Lower leg skin (tissue), 4 donors: ENCODE measurements at regions not wholly inside any gene's neighbourhood (a gene's known extent, or its start where the extent isn't known, plus 50 kb on each side); places are given as distances from the start of the nearest gene placed in this dataset.

Source experiments
- DNase-seq, 2 donors: peaks; one replicate each; pipeline ENCODE4 v3.0.0-alpha.2; 2019; ENCODE audit warnings: low spot score in 2 of 2
- H3K4me3 ChIP-seq: fragments of 200-600 bp; sonication (generic); 2 replicates; pipeline ENCODE4 v1.5.1; 2017; ENCODE audit warnings: mild to moderate bottlenecking, low read depth; ENCODE audit not compliant: poor library complexity, severe bottlenecking
- CTCF ChIP-seq, 3 donors: fragments of 450-650 bp; IDR thresholded peaks; one replicate each; pipeline ENCODE4 v1.5.1; 2016; ENCODE audit warnings: antibody characterized with exemption in 3 of 3, mild to moderate bottlenecking in 3 of 3, moderate library complexity in 2 of 3
- POLR2A ChIP-seq, 2 donors: fragments of 450-650 bp; IDR thresholded peaks; one replicate each; pipeline ENCODE4 v1.6.1; 2016 to 2017; ENCODE audit warnings: antibody characterized with exemption in 2 of 2, mild to moderate bottlenecking in 1 of 2, moderate library complexity in 1 of 2
- WGBS, 2 donors: methylation state at CpG; one replicate each; pipeline ENCODE4 v1.1.5; 2018; 5-methylcytosine and 5-hydroxymethylcytosine counted together
- intact Hi-C: fragments of 100-400 bp; cut with DNase I; formaldehyde crosslinking; loops from one replicate; pipeline ENCODE4 v1.15.0; 2023; ENCODE audit warnings: low total_unique reads

GRCh38 chr3:150106740-150107428, 136.2 kb upstream of the PFN2 start:
- H3K4me3 ChIP-seq = no peak overlapping the region
- intact Hi-C loops = no loop called here
- no peak for DNase-seq
- 57 to 58% methylated on average over 2 of the region's 2 CpGs for WGBS, 2 donors
- TF ChIP-seq CTCF (IDR thresholded peaks at IDR 0.05) (no peak), POLR2A (IDR thresholded peaks at IDR 0.05) (no peak)

GRCh38 chr3:150105886-150106612, 135.4 kb upstream of the PFN2 start:
- TF ChIP-seq CTCF (IDR thresholded peaks at IDR 0.05) (no peak), POLR2A (IDR thresholded peaks at IDR 0.05) (no peak)
- intact Hi-C loops = no loop called here
- no peak overlapping the region for H3K4me3 ChIP-seq
- 68 to 82% methylated on average over 7 of the region's 7 CpGs for WGBS, 2 donors
- no peak for DNase-seq

- no peak for DNase-seq
- intact Hi-C loops = no loop called here
- no peak for TF ChIP-seq POLR2A (IDR thresholded peaks at IDR 0.05)
- WGBS, 2 donors = 84 to 89% methylated on average over 1 of the region's 1 CpG
- no peak overlapping the region for H3K4me3 ChIP-seq
Observed at GRCh38 chr3:150105025-150105424, 134.3 kb upstream of the PFN2 start.

GRCh38 chr3:150104564-150104963, 133.9 kb upstream of the PFN2 start:
- intact Hi-C loops = no loop called here
- H3K4me3 ChIP-seq = no peak overlapping the region
- TF ChIP-seq POLR2A (IDR thresholded peaks at IDR 0.05) = no peak
- no peak for TF ChIP-seq CTCF (IDR thresholded peaks at IDR 0.05)
- no peak for DNase-seq
- 82 to 87% methylated on average over 3 of the region's 3 CpGs for WGBS, 2 donors

- H3K4me3 ChIP-seq = no peak overlapping the region
- 96 to 98% methylated on average over 1 of the region's 1 CpG for WGBS, 2 donors
- intact Hi-C loops = no loop called here
Observed at GRCh38 chr3:150101016-150101415, 130.3 kb upstream of the PFN2 start.

GRCh38 chr3:150098621-150099020, 127.9 kb upstream of the PFN2 start:
- WGBS, 2 donors = 95 to 96% methylated on average over 3 of the region's 3 CpGs
- intact Hi-C loops = no loop called here
- H3K4me3 ChIP-seq = no peak overlapping the region
- no peak for TF ChIP-seq CTCF (IDR thresholded peaks at IDR 0.05)
- TF ChIP-seq POLR2A (IDR thresholded peaks at IDR 0.05) = no peak
- no peak for DNase-seq

More at GRCh38 chr3:150101016-150101415, 130.3 kb upstream of the PFN2 start:
- no peak for TF ChIP-seq POLR2A (IDR thresholded peaks at IDR 0.05)
- DNase-seq = no peak

GRCh38 chr3:150097588-150097890, 126.8 kb upstream of the PFN2 start:
- H3K4me3 ChIP-seq = no peak overlapping the region
- whole genome bisulfite sequencing, 2 donors = 92 to 94% methylated on average over 4 of the region's 4 CpGs
- TF ChIP-seq CTCF (IDR thresholded peaks at IDR 0.05) = no peak
- no peak for TF ChIP-seq POLR2A (IDR thresholded peaks at IDR 0.05)
- DNase-seq = no peak
- intact Hi-C loops = no loop called here
